NT2/D1 (cell line): ENCODE measurements at regions not wholly inside any gene's neighbourhood (a gene's known extent, or its start where the extent isn't known, plus 50 kb on each side); places are given as distances from the start of the nearest gene placed in this dataset.

Experiments
- SUZ12 ChIP-seq: IDR thresholded peaks from 2 replicates; pipeline ENCODE4 v1.6.1; 2011; ENCODE audit not compliant: insufficient read length, insufficient read depth; ENCODE audit errors: extremely low read depth
- YY1 ChIP-seq: IDR thresholded peaks from 2 replicates; pipeline ENCODE4 v1.6.1; 2011; ENCODE audit not compliant: insufficient read length, insufficient read depth
- ZNF274 ChIP-seq: IDR thresholded peaks from 2 replicates; pipeline ENCODE4 v1.6.1; 2011; ENCODE audit warnings: mild to moderate bottlenecking, low read depth, low read length

- no peak for TF ChIP-seq YY1
- TF ChIP-seq SUZ12, result no peak
- TF ChIP-seq ZNF274, result no peak
These were observed 278.6 kb upstream of the HABP2 start for GRCh38 chr10:113274176-113274829.
